ENCODE measurements at regions not wholly inside any gene's neighbourhood (a gene's known extent, or its start where the extent isn't known, plus 50 kb on each side); places are given as distances from the start of the nearest gene placed in this dataset.

GRCh38 chr9:22855980-22856379, 409.4 kb downstream of the DMRTA1 start:
- Mint-ChIP-seq H3K9me3 (peaks cover 9% of the 10 kb centered on the region), H3K4me3 (no peak overlapping the region)

GRCh38 chr9:22857316-22857715, 410.7 kb downstream of the DMRTA1 start:
- no peaks in the 10 kb centered on the region for H3K36me3 Mint-ChIP-seq (ENCODE audit: low read depth)

More at GRCh38 chr9:22855980-22856379, 409.4 kb downstream of the DMRTA1 start:
- TF ChIP-seq CTCF (conservative IDR thresholded peaks at IDR 0.05) = no peak
- Mint-ChIP-seq H3K4me1 (no peaks in the 10 kb centered on the region), H3K27me3 (ENCODE audit: low read depth) (no peaks in the 10 kb centered on the region), H3K36me3 (ENCODE audit: low read depth) (no peaks in the 10 kb centered on the region), H3K27ac (ENCODE audit: unreplicated experiment) (no peak overlapping the region)
- DNase-seq (ENCODE audit: low read depth, low spot score) = no peak

GRCh38 chr9:22863106-22863505, 416.5 kb downstream of the DMRTA1 start:
- Mint-ChIP-seq H3K27ac (ENCODE audit: unreplicated experiment) (no peak overlapping the region), H3K4me1 (no peaks in the 10 kb centered on the region), H3K9me3 (peaks cover 11% of the 10 kb centered on the region), H3K4me3 (no peak overlapping the region), H3K27me3 (ENCODE audit: low read depth) (no peaks in the 10 kb centered on the region), H3K36me3 (ENCODE audit: low read depth) (no peaks in the 10 kb centered on the region)
- no peak for DNase-seq (ENCODE audit: low read depth, low spot score)
- TF ChIP-seq CTCF (conservative IDR thresholded peaks at IDR 0.05) = no peak

More at GRCh38 chr9:22857316-22857715, 410.7 kb downstream of the DMRTA1 start:
- no peak for TF ChIP-seq CTCF (conservative IDR thresholded peaks at IDR 0.05)
- DNase-seq (ENCODE audit: low read depth, low spot score) = no peak
- Mint-ChIP-seq H3K27me3 (ENCODE audit: low read depth) (no peaks in the 10 kb centered on the region), H3K4me1 (no peaks in the 10 kb centered on the region), H3K9me3 (peaks cover 11% of the 10 kb centered on the region), H3K27ac (ENCODE audit: unreplicated experiment) (no peak overlapping the region), H3K4me3 (no peak overlapping the region)

- H3K27me3 Mint-ChIP-seq (ENCODE audit: low read depth) = no peaks in the 10 kb centered on the region
- H3K9me3 Mint-ChIP-seq = peaks cover 8% of the 10 kb centered on the region
- H3K27ac Mint-ChIP-seq (ENCODE audit: unreplicated experiment) = no peak overlapping the region
- H3K4me3 Mint-ChIP-seq = no peak overlapping the region
- H3K4me1 Mint-ChIP-seq = no peaks in the 10 kb centered on the region
- DNase-seq (ENCODE audit: low read depth, low spot score) = no peak
- no peak for TF ChIP-seq CTCF (conservative IDR thresholded peaks at IDR 0.05)
- H3K36me3 Mint-ChIP-seq (ENCODE audit: low read depth) = no peaks in the 10 kb centered on the region
These were observed 417.1 kb downstream of the DMRTA1 start for GRCh38 chr9:22863736-22864135.

- no peak for TF ChIP-seq CTCF (conservative IDR thresholded peaks at IDR 0.05)
- DNase-seq (ENCODE audit: low read depth, low spot score) = no peak
- H3K27me3 Mint-ChIP-seq (ENCODE audit: low read depth) = no peaks in the 10 kb centered on the region
- H3K4me1 Mint-ChIP-seq = no peaks in the 10 kb centered on the region
- H3K9me3 Mint-ChIP-seq = peaks cover 4% of the 10 kb centered on the region
- H3K36me3 Mint-ChIP-seq (ENCODE audit: low read depth) = no peaks in the 10 kb centered on the region
- no peak overlapping the region for H3K4me3 Mint-ChIP-seq
- no peak overlapping the region for H3K27ac Mint-ChIP-seq (ENCODE audit: unreplicated experiment)
These were observed 446.7 kb downstream of the DMRTA1 start for GRCh38 chr9:22893196-22893843.
